ENCODE measurements at regions not wholly inside any gene's neighbourhood (a gene's known extent, or its start where the extent isn't known, plus 50 kb on each side); places are given as distances from the start of the nearest gene placed in this dataset.

GRCh38 chrX:35622040-35622439 is 176.1 kb upstream of the MAGEB16 start:
- Histone ChIP-seq H3K27ac (no peak overlapping the region), H3K9ac (no peak overlapping the region), H3K36me3 (no peaks in the 10 kb centered on the region), H3K4me1 (no peaks in the 10 kb centered on the region), H4K20me1 (ENCODE audit: low read depth) (no peaks in the 10 kb centered on the region), H3K4me3 (no peak overlapping the region), H2AFZ (replicated peaks) (no peak overlapping the region), H3K9me3 (ENCODE audit: low read depth) (no peaks in the 10 kb centered on the region), H3K27me3 (no peaks in the 10 kb centered on the region), H3F3A (ENCODE audit: low read depth) (no peaks in the 10 kb centered on the region), H3K79me2 (ENCODE audit: low read depth) (no peaks in the 10 kb centered on the region), H3K4me2 (no peak overlapping the region)
- peaks cover 10% of the 10 kb centered on the region for H3K9me3 Mint-ChIP-seq
- H3K27me3 Mint-ChIP-seq (ENCODE audit: insufficient read depth, low read depth): no peaks in the 10 kb centered on the region
- no peak for DNase-seq (ENCODE audit: low spot score)
- H3K36me3 Mint-ChIP-seq: no peaks in the 10 kb centered on the region
- H3K4me3 Mint-ChIP-seq: no peak overlapping the region
- no peak overlapping the region for H3K27ac Mint-ChIP-seq
- TF ChIP-seq, protein P1, sequence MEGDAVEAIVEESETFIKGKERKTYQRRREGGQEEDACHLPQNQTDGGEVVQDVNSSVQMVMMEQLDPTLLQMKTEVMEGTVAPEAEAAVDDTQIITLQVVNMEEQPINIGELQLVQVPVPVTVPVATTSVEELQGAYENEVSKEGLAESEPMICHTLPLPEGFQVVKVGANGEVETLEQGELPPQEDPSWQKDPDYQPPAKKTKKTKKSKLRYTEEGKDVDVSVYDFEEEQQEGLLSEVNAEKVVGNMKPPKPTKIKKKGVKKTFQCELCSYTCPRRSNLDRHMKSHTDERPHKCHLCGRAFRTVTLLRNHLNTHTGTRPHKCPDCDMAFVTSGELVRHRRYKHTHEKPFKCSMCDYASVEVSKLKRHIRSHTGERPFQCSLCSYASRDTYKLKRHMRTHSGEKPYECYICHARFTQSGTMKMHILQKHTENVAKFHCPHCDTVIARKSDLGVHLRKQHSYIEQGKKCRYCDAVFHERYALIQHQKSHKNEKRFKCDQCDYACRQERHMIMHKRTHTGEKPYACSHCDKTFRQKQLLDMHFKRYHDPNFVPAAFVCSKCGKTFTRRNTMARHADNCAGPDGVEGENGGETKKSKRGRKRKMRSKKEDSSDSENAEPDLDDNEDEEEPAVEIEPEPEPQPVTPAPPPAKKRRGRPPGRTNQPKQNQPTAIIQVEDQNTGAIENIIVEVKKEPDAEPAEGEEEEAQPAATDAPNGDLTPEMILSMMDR (IDR thresholded peaks at IDR 0.05): no peak
- no peak for TF ChIP-seq EZH2 (IDR thresholded peaks at IDR 0.05)
- no peak for TF ChIP-seq EZH2phosphoT487 (IDR thresholded peaks at IDR 0.05)
- H3K4me1 Mint-ChIP-seq: no peaks in the 10 kb centered on the region

DNA sequence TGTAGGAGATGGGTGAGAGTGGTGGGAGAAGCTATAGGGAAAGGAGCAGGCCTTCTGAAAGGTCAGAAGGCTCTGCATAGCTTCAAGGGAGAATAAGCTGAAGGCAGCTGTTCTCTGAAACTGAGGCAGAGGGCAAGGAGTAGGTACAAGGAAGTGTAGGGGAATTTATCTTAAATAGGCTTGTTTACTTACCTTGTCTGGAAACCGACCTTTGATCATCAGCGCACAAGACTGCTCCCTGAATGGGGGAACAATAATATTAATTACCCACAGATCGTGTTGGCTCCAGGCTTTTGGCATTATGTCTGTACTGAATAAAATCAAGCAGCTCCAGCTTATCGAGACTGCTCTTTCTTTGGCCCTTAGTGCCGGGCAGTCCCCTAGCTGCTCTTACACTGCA is 175.5 kb upstream of the MAGEB16 start:
- Histone ChIP-seq H2AFZ (replicated peaks) (no peak overlapping the region), H4K20me1 (ENCODE audit: low read depth) (no peaks in the 10 kb centered on the region), H3K27me3 (no peaks in the 10 kb centered on the region), H3F3A (ENCODE audit: low read depth) (no peaks in the 10 kb centered on the region), H3K79me2 (ENCODE audit: low read depth) (no peaks in the 10 kb centered on the region), H3K9ac (no peak overlapping the region), H3K27ac (no peak overlapping the region), H3K36me3 (no peaks in the 10 kb centered on the region), H3K4me1 (no peaks in the 10 kb centered on the region), H3K9me3 (ENCODE audit: low read depth) (no peaks in the 10 kb centered on the region), H3K4me3 (no peak overlapping the region), H3K4me2 (no peak overlapping the region)
- Mint-ChIP-seq H3K4me3 (no peak overlapping the region), H3K9me3 (peaks cover 10% of the 10 kb centered on the region), H3K27me3 (ENCODE audit: insufficient read depth, low read depth) (no peaks in the 10 kb centered on the region), H3K36me3 (no peaks in the 10 kb centered on the region), H3K4me1 (no peaks in the 10 kb centered on the region), H3K27ac (no peak overlapping the region)
- DNase-seq (ENCODE audit: low spot score): no peak
- TF ChIP-seq EZH2 (IDR thresholded peaks at IDR 0.05) (no peak), EZH2phosphoT487 (IDR thresholded peaks at IDR 0.05) (no peak)
- TF ChIP-seq, protein P1 (IDR thresholded peaks at IDR 0.05): no peak

- Histone ChIP-seq H3K4me3 (no peak overlapping the region), H3K9me3 (ENCODE audit: low read depth) (no peaks in the 10 kb centered on the region), H3K79me2 (ENCODE audit: low read depth) (no peaks in the 10 kb centered on the region), H3K4me1 (no peaks in the 10 kb centered on the region), H3K4me2 (no peak overlapping the region), H3K27me3 (no peaks in the 10 kb centered on the region), H3K27ac (no peak overlapping the region), H3K36me3 (no peaks in the 10 kb centered on the region), H3F3A (ENCODE audit: low read depth) (no peaks in the 10 kb centered on the region), H2AFZ (replicated peaks) (no peak overlapping the region), H4K20me1 (ENCODE audit: low read depth) (no peaks in the 10 kb centered on the region), H3K9ac (no peak overlapping the region)
- TF ChIP-seq, protein P1 (IDR thresholded peaks at IDR 0.05): no peak
- no peak for TF ChIP-seq EZH2 (IDR thresholded peaks at IDR 0.05)
- TF ChIP-seq EZH2phosphoT487 (IDR thresholded peaks at IDR 0.05): no peak
- Mint-ChIP-seq H3K27me3 (ENCODE audit: insufficient read depth, low read depth) (no peaks in the 10 kb centered on the region), H3K27ac (no peak overlapping the region), H3K36me3 (no peaks in the 10 kb centered on the region), H3K4me1 (no peaks in the 10 kb centered on the region), H3K9me3 (peaks cover 10% of the 10 kb centered on the region), H3K4me3 (no peak overlapping the region)
- no peak for DNase-seq (ENCODE audit: low spot score)
Observed at GRCh38 chrX:35625714-35626113, 172.4 kb upstream of the MAGEB16 start.
